ENCODE measurements at regions not wholly inside any gene's neighbourhood (a gene's known extent, or its start where the extent isn't known, plus 50 kb on each side); places are given as distances from the start of the nearest gene placed in this dataset.
"Not testable (repeated sequence)": the region's sequence is repeated elsewhere in the genome, so short reads cannot be mapped to it uniquely, and the experiment has no call there.

DNA sequence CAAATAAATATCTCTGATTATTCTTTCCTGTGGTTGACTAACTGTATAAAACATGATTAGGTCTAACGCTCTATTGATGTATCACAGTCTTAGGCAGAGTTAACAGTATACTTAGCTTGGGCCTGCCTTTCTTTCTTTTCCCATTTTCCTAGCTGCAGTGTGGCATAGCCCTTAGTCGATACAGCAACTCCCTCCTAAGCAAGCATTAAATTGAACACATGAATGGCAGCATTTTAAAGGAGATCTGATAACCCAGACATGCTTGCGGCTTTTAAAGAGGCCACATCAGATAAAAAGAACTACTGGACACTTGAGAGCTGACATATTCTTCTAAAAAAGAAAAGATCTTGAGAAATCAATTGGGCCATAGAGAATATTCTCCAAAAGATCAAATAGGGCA, 312.0 kb upstream of the TMPRSS15 start:
- DNase-seq (ENCODE audit: low read depth), result no peak

- DNase-seq (ENCODE audit: low read depth), result no peak
Observed at GRCh38 chr21:18716578-18717138, 313.1 kb upstream of the TMPRSS15 start.

GRCh38 chr21:18722193-18722592, 318.6 kb upstream of the TMPRSS15 start:
- DNase-seq (ENCODE audit: low read depth), result no peak

DNA sequence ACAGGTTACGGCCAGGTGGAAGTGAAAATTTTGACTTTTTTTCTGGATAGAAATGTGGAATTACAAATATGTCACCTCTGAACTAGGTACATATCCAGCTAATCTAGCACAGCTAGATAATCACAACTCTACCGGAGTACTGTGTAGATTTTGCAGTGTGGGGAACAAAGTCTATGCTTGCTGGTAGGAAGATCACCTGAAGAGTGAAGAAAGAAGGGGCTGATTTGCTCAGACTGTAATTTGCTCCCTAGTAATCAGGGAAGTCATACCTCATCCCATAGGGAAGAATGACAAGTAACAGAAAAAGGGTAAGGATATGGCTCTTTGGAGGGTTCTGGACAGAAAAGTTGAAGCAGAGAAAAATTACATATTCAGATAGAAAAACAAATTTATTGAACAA, 319.6 kb upstream of the TMPRSS15 start:
- no peak for DNase-seq (ENCODE audit: low read depth)

- DNase-seq (ENCODE audit: low read depth), result no peak
Observed at GRCh38 chr21:18725653-18726052, 322.1 kb upstream of the TMPRSS15 start.

GRCh38 chr21:18741954-18742353, 338.4 kb upstream of the TMPRSS15 start:
- no peak for DNase-seq (ENCODE audit: low read depth)

DNA sequence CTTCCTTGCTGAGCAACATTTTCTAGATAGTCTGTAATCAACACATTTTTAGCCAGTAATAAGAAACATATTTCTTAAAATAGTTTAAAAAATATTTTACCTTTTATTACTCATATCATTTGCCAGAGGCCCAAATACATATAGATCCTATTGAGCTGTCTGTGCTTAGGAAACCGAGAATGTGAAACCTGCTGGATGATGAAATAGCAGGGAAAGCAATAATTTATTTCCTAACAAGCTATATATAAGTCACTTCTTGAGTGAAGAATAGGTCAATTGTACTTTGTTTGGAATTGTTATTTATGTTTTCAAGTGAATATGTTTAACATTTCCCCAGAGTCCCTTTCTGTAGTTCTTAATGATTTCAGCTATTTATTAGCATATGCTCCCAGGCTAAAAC, 339.9 kb upstream of the TMPRSS15 start:
- DNase-seq (ENCODE audit: low read depth), result no peak

DNA sequence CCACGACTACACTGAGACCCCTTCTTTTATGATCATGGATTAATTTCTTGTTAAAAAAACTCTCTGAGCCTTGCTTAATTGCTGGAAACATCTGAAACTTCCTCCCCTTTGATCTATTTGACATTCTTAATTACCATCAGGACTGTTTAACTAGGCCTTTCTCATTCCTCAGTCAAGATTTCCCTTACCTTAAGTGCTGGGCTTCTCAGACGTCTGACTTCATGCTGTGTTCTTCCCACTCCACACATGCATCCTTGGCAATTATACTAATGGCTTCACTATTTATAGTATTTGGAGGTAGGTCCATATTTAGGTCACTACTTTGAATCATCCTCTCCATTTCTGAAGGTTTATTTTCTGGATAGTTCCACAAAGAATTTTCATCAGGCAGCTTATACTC, 341.3 kb upstream of the TMPRSS15 start:
- no peak for DNase-seq (ENCODE audit: low read depth)

DNA sequence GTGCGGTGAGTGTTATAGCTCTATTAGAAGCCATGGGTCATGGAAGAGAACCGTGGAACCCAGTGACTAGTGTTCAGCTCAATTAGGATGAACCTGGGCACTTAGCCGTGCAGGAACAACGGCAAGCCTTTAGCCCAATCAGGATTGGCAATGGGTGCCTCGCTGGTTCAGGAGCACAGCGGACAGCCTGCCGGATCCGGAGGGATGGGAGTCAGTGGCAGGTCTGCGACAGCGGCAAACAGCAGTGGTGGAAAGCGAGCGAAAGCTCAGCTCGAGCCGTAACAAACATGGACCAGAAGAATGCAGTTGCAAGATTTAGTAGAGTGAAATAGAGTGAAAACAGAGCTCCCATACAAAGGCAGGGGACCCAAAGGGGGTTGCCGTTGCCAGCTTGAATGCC, 349.3 kb upstream of the TMPRSS15 start:
- not testable (repeated sequence) for DNase-seq (ENCODE audit: low read depth)

- DNase-seq (ENCODE audit: low read depth), result not testable (repeated sequence)
Observed at GRCh38 chr21:18756272-18756671, 352.7 kb upstream of the TMPRSS15 start.

GRCh38 chr21:18759267-18759666, 355.7 kb upstream of the TMPRSS15 start:
- no peak for DNase-seq (ENCODE audit: low read depth)

GRCh38 chr21:18759751-18760161, 356.2 kb upstream of the TMPRSS15 start:
- DNase-seq (ENCODE audit: low read depth), result no peak

GRCh38 chr21:18760247-18760646, 356.7 kb upstream of the TMPRSS15 start:
- DNase-seq (ENCODE audit: low read depth), result no peak

- DNase-seq (ENCODE audit: low read depth), result no peak
Observed at GRCh38 chr21:18764720-18765119, 361.1 kb upstream of the TMPRSS15 start.

GRCh38 chr21:18769599-18769998, 366.0 kb upstream of the TMPRSS15 start:
- DNase-seq (ENCODE audit: low read depth), result no peak

- no peak for DNase-seq (ENCODE audit: low read depth)
Observed at GRCh38 chr21:18771845-18772380, 368.3 kb upstream of the TMPRSS15 start.

DNA sequence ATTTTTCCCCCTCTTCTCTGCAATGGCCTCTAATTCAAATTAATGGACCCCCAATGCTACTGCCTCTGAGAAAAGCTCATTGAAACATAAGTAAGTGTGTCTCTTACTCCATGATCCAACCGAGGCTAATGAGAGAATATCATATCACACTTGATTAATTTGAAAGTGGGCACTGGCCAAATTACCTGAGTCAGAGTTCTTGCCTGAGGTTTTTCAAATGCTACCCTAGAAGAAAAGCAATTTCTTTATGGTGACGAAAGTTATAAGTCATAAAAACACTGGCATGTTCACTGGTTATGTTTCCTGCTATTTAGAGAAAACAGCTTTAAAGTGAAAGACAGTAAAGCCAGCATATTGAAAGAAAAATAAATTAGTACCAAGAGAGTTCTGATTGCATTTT, 368.8 kb upstream of the TMPRSS15 start:
- peak; percentile 74 for DNase-seq (ENCODE audit: low read depth)

- no peak for DNase-seq (ENCODE audit: low read depth)
Observed at GRCh38 chr21:18772897-18773296, 369.3 kb upstream of the TMPRSS15 start.

GRCh38 chr21:18776936-18777335, 373.4 kb upstream of the TMPRSS15 start:
- DNase-seq (ENCODE audit: low read depth), result no peak

GRCh38 chr21:18782721-18783120, 379.1 kb upstream of the TMPRSS15 start:
- no peak for DNase-seq (ENCODE audit: low read depth)

DNA sequence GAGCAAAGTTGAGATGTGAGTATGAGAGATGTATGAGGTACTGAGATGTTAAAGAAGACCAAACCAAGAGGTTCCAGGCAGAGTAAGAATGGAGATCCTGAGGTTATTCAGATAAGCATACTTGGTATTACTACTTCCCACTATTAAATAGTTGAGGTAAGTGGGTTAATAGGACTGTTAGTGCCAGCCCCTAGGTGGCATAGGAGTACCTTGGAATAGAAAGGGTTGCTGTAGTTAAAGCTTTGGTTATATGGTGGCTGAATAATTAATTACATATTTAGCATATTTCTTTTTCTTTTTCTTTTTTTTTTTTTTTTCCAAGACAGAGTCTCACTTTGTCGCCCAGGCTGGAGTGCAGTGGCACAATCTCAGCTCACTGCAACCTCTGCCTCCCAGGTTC, 397.9 kb upstream of the TMPRSS15 start:
- peak; percentile 6 for DNase-seq (ENCODE audit: low read depth)

DNA sequence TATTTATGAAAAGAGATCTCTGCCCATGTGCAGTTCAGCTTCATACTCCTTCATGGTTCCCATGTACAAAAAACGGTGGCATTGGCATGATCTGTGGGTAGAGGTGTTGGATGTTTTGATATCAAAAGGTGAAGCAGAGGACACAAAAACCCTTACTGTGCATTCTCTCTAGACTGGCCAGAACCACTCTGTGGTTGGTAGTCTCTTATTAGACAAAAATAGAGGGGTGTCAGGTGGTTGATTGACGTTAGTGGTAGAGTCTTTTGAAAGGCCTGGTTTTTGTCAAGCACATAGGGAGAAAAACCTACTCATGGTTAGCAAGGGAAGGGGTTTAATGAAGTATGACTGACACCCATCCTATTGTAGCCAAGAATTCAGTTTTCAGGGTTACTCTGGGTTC, 400.0 kb upstream of the TMPRSS15 start:
- DNase-seq (ENCODE audit: low read depth), result no peak

DNA sequence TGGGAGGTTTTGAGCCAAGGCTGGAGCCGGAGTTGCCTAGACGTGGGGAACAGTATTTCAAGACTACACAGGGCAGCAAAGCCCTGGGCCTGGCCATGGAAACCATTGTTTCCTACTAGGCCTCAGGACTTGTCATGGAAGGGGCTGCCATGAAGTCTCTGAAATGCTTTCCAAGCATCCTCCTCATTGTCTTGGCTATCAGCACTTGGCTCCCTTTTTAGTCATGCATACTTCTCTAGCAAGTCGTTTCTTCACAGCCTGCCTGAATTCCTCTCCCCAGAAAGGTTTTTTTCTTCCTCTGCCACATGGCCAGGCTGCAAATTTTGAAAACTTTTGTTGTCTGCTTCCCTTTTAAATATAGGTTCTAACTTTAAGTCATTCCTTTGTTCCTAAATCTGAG, 406.6 kb upstream of the TMPRSS15 start:
- DNase-seq (ENCODE audit: low read depth), result no peak

DNA sequence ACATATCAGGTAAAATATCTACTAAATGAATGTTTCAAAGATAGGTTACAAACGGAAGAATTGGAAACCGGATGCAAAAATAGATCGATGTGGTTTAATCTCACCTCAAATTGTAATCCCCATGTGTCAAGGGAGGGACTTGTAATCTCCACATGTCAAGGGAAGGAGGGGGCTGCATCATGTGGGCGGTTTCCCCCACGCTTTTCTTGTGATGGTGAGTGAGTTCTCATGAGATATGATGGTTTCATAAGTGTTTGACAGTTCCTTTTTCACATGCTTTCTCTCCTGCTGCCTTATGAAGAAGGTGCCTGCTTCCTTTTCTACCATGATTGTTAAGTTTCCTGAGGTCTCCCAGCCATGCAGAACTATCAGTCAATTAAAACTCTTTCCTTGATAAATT, 408.7 kb upstream of the TMPRSS15 start:
- no peak for DNase-seq (ENCODE audit: low read depth)

- no peak for DNase-seq (ENCODE audit: low read depth)
Observed at GRCh38 chr21:18819507-18819906, 415.9 kb upstream of the TMPRSS15 start.
